ENCODE measurements at regions not wholly inside any gene's neighbourhood (a gene's known extent, or its start where the extent isn't known, plus 50 kb on each side); places are given as distances from the start of the nearest gene placed in this dataset.

- TF ChIP-seq CTCF (IDR thresholded peaks at IDR 0.05; ENCODE audit: unreplicated experiment): no peak
- BruUV-seq (replicated peaks): no TSS peak
- no peaks in the 10 kb centered on the region for H3K4me1 Mint-ChIP-seq (ENCODE audit: insufficient read depth, unreplicated experiment)
- POLR2A ChIA-PET: no interaction called here
- CTCF ChIA-PET: interaction anchor here (0.6 to 0.7 kb wide), 3 partner anchors 86 to 369 kb away, joined by 3 to 4 read pairs (median 3); no protein-coding TSS in a partner anchor
- peaks cover 9% of the 10 kb centered on the region for H3K36me3 Mint-ChIP-seq (ENCODE audit: insufficient read depth, unreplicated experiment)
- H3K9me3 Mint-ChIP-seq (ENCODE audit: unreplicated experiment): peaks cover 10% of the 10 kb centered on the region
- DNase-seq (ENCODE audit: unreplicated experiment): no peak
- no peaks in the 10 kb centered on the region for H3K27me3 Mint-ChIP-seq (ENCODE audit: insufficient read depth, unreplicated experiment)
- intact Hi-C loops (cut with micrococcal nuclease): no loop called here
- no peak overlapping the region for H3K27ac Mint-ChIP-seq (ENCODE audit: low read depth, unreplicated experiment)
- no peak overlapping the region for H3K4me3 Mint-ChIP-seq (ENCODE audit: unreplicated experiment)
These were observed 219.1 kb upstream of the STK17B start for GRCh38 chr2:196390243-196391148.

DNA sequence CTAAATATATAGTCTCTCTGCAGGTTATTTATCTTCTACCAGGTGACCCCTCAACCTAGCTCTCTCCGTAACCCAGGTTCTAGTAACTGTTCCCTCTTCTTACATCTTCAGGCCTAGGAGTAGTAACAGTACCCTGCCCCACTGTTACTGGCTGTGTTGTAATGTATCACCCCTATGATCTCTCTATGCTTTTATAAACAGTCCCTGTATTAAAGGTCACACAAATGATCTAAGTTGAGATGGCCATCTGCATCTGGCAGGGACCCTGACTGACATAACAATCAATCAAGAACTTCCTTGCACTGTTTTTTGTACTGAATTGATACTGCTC is 219.7 kb upstream of the STK17B start:
- H3K9me3 Mint-ChIP-seq (ENCODE audit: unreplicated experiment): peaks cover 10% of the 10 kb centered on the region
- no peak for TF ChIP-seq CTCF (IDR thresholded peaks at IDR 0.05; ENCODE audit: unreplicated experiment)
- no peaks in the 10 kb centered on the region for H3K27me3 Mint-ChIP-seq (ENCODE audit: insufficient read depth, unreplicated experiment)

DNA sequence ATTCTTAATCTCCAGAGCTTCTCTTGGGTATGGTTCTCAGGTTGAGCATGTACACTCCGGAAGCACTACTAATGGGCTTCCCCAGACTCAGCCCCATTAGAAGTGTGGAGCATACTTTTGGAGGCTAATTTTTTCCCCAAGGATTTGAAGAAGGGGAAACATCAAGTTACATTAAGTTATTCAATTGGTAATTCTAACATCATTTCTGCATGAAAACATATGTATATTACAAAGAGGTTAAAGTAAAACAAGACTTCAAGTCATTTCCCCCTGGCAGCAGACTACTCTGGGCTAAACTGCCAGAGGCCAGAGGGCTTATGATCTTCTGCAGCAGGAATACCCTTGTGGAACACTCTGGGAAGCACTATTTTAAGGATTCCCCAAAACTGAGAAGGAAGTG is 227.7 kb upstream of the STK17B start:
- Mint-ChIP-seq H3K27ac (ENCODE audit: low read depth, unreplicated experiment) (peak overlapping the region; percentile 71), H3K4me3 (ENCODE audit: unreplicated experiment) (no peak overlapping the region), H3K36me3 (ENCODE audit: insufficient read depth, unreplicated experiment) (no peaks in the 10 kb centered on the region), H3K9me3 (ENCODE audit: unreplicated experiment) (no peaks in the 10 kb centered on the region), H3K4me1 (ENCODE audit: insufficient read depth, unreplicated experiment) (peaks cover 23% of the 10 kb centered on the region), H3K27me3 (ENCODE audit: insufficient read depth, unreplicated experiment) (no peaks in the 10 kb centered on the region)
- CTCF ChIA-PET: interaction anchor here (0.6 to 2.0 kb wide), 4 partner anchors 15 to 321 kb away, joined by 3 to 8 read pairs (median 4); no protein-coding TSS in a partner anchor
- intact Hi-C loops (cut with micrococcal nuclease): no loop called here
- POLR2A ChIA-PET: interaction anchor here (1.2 kb wide), 1 partner anchor 12 kb away, joined by 5 read pairs; no protein-coding TSS in a partner anchor
- BruUV-seq (replicated peaks): no TSS peak
- DNase-seq (ENCODE audit: unreplicated experiment): no peak
- no peak for TF ChIP-seq CTCF (IDR thresholded peaks at IDR 0.05; ENCODE audit: unreplicated experiment)

More for the DNA sequence above, 219.7 kb upstream of the STK17B start:
- Mint-ChIP-seq H3K4me3 (ENCODE audit: unreplicated experiment) (no peak overlapping the region), H3K36me3 (ENCODE audit: insufficient read depth, unreplicated experiment) (peaks cover 9% of the 10 kb centered on the region), H3K27ac (ENCODE audit: low read depth, unreplicated experiment) (no peak overlapping the region), H3K4me1 (ENCODE audit: insufficient read depth, unreplicated experiment) (no peaks in the 10 kb centered on the region)
- CTCF ChIA-PET: interaction anchor here (0.6 to 0.7 kb wide), 2 partner anchors 87 to 1646 kb away, joined by 4 read pairs; no protein-coding TSS in a partner anchor
- DNase-seq (ENCODE audit: unreplicated experiment): no peak
- no TSS peak for BruUV-seq (replicated peaks)
- POLR2A ChIA-PET: no interaction called here
- intact Hi-C loops (cut with micrococcal nuclease): no loop called here
